HUES64 (cell line): ENCODE measurements at regions not wholly inside any gene's neighbourhood (a gene's known extent, or its start where the extent isn't known, plus 50 kb on each side); places are given as distances from the start of the nearest gene placed in this dataset.

Experiments used
- H3K27ac ChIP-seq: 2 replicates; pipeline ENCODE4 v1.7.0; 2013; ENCODE audit warnings: low read depth, low read length, inconsistent platforms
- H3K27me3 ChIP-seq: 2 replicates; pipeline ENCODE4 v1.6.1; 2013; ENCODE audit warnings: mild to moderate bottlenecking, low read length; ENCODE audit not compliant: insufficient read depth
- H3K36me3 ChIP-seq: 2 replicates; pipeline ENCODE4 v1.6.1; 2013; ENCODE audit warnings: mild to moderate bottlenecking, low read length; ENCODE audit not compliant: insufficient read depth
- H3K4me1 ChIP-seq: 2 replicates; pipeline ENCODE4 v1.6.1; 2013; ENCODE audit warnings: mild to moderate bottlenecking, low read length, moderate library complexity; ENCODE audit not compliant: insufficient read depth
- H3K4me3 ChIP-seq: 2 replicates; pipeline ENCODE4 v1.5.1; 2013; ENCODE audit warnings: mild to moderate bottlenecking, low read length, moderate library complexity
- H3K9ac ChIP-seq: 2 replicates; pipeline ENCODE4 v1.6.1; 2013; ENCODE audit warnings: mild to moderate bottlenecking, low read depth, low read length
- H3K9me3 ChIP-seq: 2 replicates; pipeline ENCODE4 v1.6.1; 2013; ENCODE audit warnings: low read depth, low read length; ENCODE audit not compliant: insufficient read depth
- WGBS: fragments of 150-250, 120-280 bp; methylation state at CpG from one replicate; pipeline ENCODE4 v1.1.7; 2013; ENCODE audit warnings: missing lambda C conversion rate; 5-methylcytosine and 5-hydroxymethylcytosine counted together

DNA sequence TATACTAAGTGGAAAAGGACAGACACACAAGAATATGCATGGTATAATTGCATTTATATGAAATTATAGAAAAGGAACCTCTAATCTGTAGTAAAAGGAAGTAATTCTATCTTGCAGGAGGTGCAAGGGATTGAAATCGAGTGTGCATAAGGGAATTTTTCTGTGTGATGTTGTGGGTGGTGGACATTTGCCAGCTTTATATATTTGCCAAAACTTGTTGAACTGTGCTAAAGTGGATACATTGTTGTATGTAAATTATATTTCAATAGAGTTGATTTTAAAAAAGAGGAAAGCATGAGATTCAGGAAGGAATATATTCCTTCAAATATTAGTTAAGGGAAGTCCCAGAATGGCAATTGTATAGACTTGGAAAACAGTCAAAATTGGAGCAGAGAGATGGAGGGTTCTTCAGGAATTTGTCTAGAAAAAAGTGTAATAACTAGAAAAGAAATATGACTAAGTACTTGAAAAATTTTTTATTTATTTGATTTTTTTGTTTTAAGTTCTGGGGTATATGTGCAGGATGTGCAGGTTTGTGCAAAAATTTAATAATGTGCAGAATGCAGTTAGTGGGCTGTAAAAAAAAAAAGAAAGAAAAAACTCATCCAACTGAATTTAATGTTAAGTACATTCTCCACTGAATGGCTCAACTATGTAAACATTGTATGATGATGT is 96.1 kb downstream of the ARL4A start:
- no peak overlapping the region for H3K4me3 ChIP-seq
- H3K4me1 ChIP-seq: no peaks in the 10 kb centered on the region
- no peaks in the 10 kb centered on the region for H3K9me3 ChIP-seq
- no peak overlapping the region for H3K9ac ChIP-seq
- 94% methylated on average over 1 of the region's 1 CpG for WGBS
- H3K36me3 ChIP-seq: no peaks in the 10 kb centered on the region
- H3K27ac ChIP-seq: no peak overlapping the region
- H3K27me3 ChIP-seq: no peaks in the 10 kb centered on the region

DNA sequence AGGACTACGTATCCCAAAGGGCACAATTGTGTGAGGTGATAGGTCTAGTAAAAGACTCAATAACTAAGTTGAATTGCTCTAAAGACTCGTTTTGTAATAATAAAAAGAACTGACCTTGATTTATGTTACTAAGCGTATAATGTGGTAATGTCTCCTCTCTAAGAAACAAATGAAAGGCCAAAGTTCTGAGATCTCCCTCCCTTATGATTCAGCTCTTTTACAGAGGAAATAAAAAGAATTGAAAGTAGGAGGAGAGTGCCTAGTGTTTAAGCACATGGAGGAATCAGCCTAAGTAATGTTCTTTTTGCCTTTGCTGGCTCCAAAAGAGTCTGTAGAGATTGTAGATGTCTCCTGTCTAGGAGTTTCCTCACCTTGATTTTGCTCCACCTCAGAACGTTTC is 98.0 kb downstream of the ARL4A start:
- H3K9me3 ChIP-seq: no peaks in the 10 kb centered on the region
- no peak overlapping the region for H3K27ac ChIP-seq
- H3K4me1 ChIP-seq: no peaks in the 10 kb centered on the region
- no peak overlapping the region for H3K9ac ChIP-seq
- 97% methylated on average over 4 of the region's 4 CpGs for WGBS
- H3K36me3 ChIP-seq: no peaks in the 10 kb centered on the region
- no peaks in the 10 kb centered on the region for H3K27me3 ChIP-seq
- H3K4me3 ChIP-seq: no peak overlapping the region

DNA sequence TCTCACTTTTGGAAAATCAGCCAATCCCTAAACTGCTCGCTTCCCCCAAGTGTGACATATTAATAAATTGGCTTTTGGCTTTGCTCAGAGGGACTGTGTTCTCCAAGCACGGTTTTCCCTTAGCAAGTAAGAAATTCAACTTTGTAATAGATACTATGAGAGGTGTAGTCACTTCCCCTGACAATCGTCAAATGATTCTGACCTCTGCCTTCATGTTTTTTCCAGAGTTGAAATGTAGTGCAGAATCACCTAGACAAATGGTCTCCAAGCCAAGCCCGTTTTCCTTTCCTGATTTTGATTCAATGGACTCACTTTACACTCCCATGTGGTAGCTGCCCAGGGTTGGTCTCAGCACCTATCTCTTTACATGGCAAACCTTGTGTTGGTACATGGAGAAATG is 99.1 kb downstream of the ARL4A start:
- Histone ChIP-seq H3K36me3 (no peaks in the 10 kb centered on the region), H3K9me3 (no peaks in the 10 kb centered on the region), H3K27ac (no peak overlapping the region), H3K27me3 (no peaks in the 10 kb centered on the region), H3K9ac (no peak overlapping the region), H3K4me1 (no peaks in the 10 kb centered on the region), H3K4me3 (no peak overlapping the region)
- WGBS: 94% methylated on average over 4 of the region's 4 CpGs

DNA sequence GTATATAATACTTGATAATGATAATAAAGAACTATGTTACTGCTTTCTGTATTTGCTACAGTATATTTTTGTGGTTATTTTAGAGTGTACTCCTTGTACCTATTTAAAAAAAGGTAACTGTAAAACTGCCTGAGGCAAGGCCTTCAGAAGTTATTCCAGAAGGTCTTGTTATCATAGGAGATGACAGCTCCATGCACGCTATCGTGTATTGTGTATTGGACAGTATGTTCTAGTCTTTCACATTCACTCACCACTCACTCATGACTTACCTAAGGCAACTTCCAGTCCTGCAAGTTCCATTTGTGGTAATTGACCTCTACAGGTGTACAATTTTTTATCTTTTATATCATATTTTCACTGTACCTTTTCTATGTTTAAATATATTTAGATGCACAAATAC is 100.7 kb downstream of the ARL4A start:
- Histone ChIP-seq H3K27me3 (no peaks in the 10 kb centered on the region), H3K9ac (no peak overlapping the region), H3K4me3 (no peak overlapping the region), H3K4me1 (no peaks in the 10 kb centered on the region), H3K36me3 (no peaks in the 10 kb centered on the region), H3K27ac (no peak overlapping the region), H3K9me3 (no peaks in the 10 kb centered on the region)
- WGBS: 100% methylated on average over 2 of the region's 2 CpGs

DNA sequence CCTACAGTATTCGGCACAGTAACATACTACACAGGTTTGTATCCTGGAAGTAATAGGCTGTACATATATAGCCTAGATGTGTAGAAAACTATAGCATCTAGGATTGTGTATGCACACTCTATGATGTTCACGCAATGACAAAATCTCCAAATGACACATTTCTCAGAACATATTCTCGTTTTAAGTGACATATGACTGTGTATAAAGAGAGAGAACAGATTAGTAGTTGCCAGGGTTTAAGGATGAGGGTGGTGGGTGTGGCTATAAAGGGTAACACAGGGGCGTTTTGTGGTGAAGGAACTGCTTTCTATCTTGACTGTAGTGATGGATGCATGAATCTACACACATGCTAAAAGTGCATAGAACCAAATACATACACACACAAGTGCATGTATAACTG is 101.2 kb downstream of the ARL4A start:
- Histone ChIP-seq H3K27ac (no peak overlapping the region), H3K36me3 (no peaks in the 10 kb centered on the region), H3K4me3 (no peak overlapping the region), H3K27me3 (no peaks in the 10 kb centered on the region), H3K9ac (no peak overlapping the region), H3K9me3 (no peaks in the 10 kb centered on the region), H3K4me1 (no peaks in the 10 kb centered on the region)
- 92% methylated on average over 2 of the region's 4 CpGs for WGBS

DNA sequence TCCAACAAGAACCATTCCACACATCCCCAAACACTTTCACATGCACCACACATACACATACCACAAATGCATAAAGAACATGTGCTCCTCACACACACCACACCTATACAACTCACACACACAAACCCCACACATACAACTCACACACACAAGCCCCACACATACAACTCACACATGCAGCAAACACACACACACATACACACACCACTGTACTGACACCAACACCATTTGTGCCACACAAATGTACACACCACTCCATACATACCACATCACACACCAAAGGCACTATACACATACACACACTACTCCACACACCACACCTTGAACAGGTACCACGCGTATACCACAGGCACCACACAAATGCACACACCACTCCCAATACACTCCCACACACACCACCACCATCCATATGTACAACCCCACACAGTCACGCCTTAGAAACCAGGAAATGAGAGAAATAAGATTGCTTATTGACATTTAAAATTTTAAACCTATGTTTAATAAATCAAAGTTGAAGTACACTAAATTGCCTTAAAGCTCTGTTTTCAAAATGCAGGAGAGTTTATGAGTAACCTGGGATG is 107.4 kb downstream of the ARL4A start:
- Histone ChIP-seq H3K9me3 (no peaks in the 10 kb centered on the region), H3K27ac (no peak overlapping the region), H3K4me1 (no peaks in the 10 kb centered on the region), H3K9ac (no peak overlapping the region), H3K27me3 (no peaks in the 10 kb centered on the region), H3K36me3 (no peaks in the 10 kb centered on the region), H3K4me3 (no peak overlapping the region)
- WGBS: 81% methylated on average over 3 of the region's 3 CpGs

DNA sequence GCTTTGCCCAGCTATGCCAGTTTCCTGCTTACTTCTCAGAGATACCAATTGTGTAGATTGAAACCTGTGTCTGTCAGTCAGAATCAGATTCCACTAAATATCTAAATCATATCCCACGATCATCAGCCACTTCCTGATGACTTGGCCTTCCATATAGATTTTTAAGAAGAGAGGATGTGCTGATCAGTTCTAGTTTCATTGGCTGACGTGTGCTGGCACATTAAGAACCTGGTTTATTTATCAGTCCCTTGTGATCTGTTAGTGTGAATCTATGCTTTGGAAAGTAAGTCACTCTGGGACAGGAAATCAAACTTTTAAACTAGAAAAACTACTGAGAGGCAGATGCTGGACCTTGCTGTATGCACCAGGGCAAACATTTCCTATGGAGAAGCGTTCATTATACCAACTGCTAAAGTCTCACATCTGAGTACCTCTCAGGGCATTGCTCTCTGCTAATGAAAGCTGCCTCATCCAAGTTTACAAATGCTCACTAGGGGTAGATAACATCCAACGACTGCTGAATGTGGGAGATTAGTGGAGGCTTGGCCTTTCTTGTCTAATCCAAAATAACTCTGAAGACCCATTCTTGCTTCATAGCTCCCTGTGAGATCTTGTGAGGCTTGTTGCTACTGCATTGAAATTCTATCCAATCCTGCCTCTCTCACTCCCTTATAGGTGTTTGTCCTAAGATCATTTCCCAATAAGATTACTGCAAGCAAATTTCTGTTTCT is 109.1 kb downstream of the ARL4A start:
- WGBS: 83% methylated on average over 4 of the region's 4 CpGs
- Histone ChIP-seq H3K27ac (no peak overlapping the region), H3K9me3 (no peaks in the 10 kb centered on the region), H3K4me1 (no peaks in the 10 kb centered on the region), H3K36me3 (no peaks in the 10 kb centered on the region), H3K4me3 (no peak overlapping the region), H3K27me3 (no peaks in the 10 kb centered on the region), H3K9ac (no peak overlapping the region)

DNA sequence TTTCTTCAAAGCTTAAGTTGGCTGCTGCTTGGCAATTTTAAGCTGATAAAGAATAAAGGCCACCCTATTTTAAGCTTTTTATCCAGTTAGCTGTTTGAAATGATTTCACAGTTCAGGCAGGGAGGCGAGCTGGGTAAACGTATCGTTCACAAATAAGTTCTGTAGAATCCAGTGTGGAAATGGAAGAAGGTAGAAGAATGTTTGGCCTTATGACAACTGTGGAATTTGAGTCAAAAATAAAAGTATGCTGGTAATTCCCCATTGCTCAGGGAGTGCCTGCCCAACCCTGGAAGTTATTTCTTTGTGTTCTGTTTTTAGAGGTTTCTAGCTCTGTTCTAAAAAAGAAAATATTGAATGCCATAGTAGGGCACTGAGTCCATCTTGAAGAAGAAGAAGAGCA is 113.1 kb downstream of the ARL4A start:
- Histone ChIP-seq H3K9me3 (no peaks in the 10 kb centered on the region), H3K27me3 (no peaks in the 10 kb centered on the region), H3K4me1 (peaks cover 13% of the 10 kb centered on the region), H3K9ac (no peak overlapping the region), H3K4me3 (no peak overlapping the region), H3K36me3 (no peaks in the 10 kb centered on the region), H3K27ac (no peak overlapping the region)
- WGBS: 92% methylated on average over 3 of the region's 3 CpGs

DNA sequence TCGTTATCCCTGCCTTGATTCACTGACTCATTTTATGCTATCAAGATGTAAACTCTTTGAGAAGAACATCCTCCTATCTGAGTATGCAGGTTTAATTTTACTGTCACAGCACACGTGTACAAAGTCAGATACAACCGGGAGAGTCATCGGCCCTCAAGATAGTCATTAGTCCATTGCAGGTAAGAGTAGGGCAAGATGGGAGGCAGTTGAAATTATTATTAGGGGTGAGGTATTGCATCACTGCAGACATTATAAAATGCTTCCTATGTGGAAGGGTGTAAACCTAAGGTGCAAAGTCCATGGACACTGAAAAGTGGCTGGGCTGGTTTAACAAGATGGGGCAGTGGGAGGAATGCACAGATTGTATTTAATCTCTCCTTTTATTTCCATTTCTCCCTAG is 113.7 kb downstream of the ARL4A start:
- no peak overlapping the region for H3K9ac ChIP-seq
- H3K4me3 ChIP-seq: no peak overlapping the region
- H3K9me3 ChIP-seq: no peaks in the 10 kb centered on the region
- no peaks in the 10 kb centered on the region for H3K27me3 ChIP-seq
- no peaks in the 10 kb centered on the region for H3K36me3 ChIP-seq
- no peak overlapping the region for H3K27ac ChIP-seq
- peaks cover 13% of the 10 kb centered on the region for H3K4me1 ChIP-seq
- 80% methylated on average over 4 of the region's 4 CpGs for WGBS

DNA sequence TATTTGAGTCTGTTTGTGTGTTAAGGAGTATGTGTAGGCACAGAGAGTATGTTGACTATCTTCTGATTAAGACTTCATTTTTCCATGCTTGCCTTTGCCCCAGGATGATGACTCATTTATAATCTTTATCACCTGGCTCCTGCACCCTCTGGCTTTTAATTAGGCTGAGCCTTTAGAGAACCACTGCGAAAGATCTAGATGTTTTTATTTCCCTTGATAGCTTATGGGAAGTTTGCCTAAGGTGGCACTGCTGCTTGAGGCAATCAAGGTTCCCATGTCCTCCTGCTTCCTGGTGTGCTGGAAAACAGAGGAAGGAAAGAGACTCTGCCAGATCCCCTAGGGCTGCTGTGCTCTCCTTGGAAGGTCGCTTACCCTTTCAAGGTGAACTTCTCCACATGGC is 114.6 kb downstream of the ARL4A start:
- Histone ChIP-seq H3K4me3 (no peak overlapping the region), H3K27me3 (no peaks in the 10 kb centered on the region), H3K27ac (no peak overlapping the region), H3K9ac (no peak overlapping the region), H3K4me1 (peaks cover 13% of the 10 kb centered on the region), H3K9me3 (no peaks in the 10 kb centered on the region), H3K36me3 (no peaks in the 10 kb centered on the region)
- 93% methylated on average over 2 of the region's 2 CpGs for WGBS

DNA sequence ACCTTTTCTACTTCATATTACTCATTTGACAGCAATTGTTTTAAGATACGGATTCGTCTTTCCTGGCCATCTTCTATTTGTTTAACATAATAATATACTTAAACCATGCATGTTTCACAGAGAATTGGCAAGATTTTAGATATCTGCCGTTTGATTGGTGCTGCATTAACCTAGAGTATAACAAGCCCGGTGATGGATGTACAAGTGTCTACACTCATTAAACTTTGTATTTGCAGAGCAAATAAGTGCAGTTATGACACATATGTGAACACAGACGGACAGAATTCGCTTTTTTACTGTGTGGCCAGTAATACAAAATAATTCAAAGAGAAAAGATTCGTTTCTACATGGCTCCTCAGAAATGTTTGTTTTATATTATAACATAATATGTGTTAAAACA is 116.1 kb downstream of the ARL4A start:
- Histone ChIP-seq H3K9ac (no peak overlapping the region), H3K36me3 (no peaks in the 10 kb centered on the region), H3K27me3 (no peaks in the 10 kb centered on the region), H3K4me3 (no peak overlapping the region), H3K9me3 (no peaks in the 10 kb centered on the region), H3K27ac (no peak overlapping the region), H3K4me1 (peaks cover 13% of the 10 kb centered on the region)
- 97% methylated on average over 4 of the region's 7 CpGs for WGBS
